B cell (primary cell): ENCODE measurements at regions not wholly inside any gene's neighbourhood (a gene's known extent, or its start where the extent isn't known, plus 50 kb on each side); places are given as distances from the start of the nearest gene placed in this dataset.
"Not testable (repeated sequence)": the region's sequence is repeated elsewhere in the genome, so short reads cannot be mapped to it uniquely, and the experiment has no call there.

ENCODE experiments used
- ATAC-seq: fragments of 200-7000 bp; cut with Tn5 transposase; one replicate; pipeline ENCODE4 v1.10.0; 2021; ENCODE audit warnings: low read depth, mild to moderate bottlenecking, moderate number of reproducible peaks, moderate library complexity
- CTCF ChIA-PET: fragments of 350-600 bp; sonication (Branson Sonifier 250); formaldehyde crosslinking; loops from one replicate; lab custom pipeline; 2021; ENCODE audit warnings: antibody characterized with exemption, inconsistent platforms; lab: Charles Lee
- POLR2A ChIA-PET: fragments of 350-600 bp; sonication (Branson Sonifier 250); formaldehyde crosslinking; loops from one replicate; lab custom pipeline; 2021; ENCODE audit warnings: antibody characterized with exemption; lab: Charles Lee
- DNase-seq: peaks from one replicate; pipeline ENCODE4 v3.0.0; 2013
- H2AFZ ChIP-seq: 2 replicates; pipeline ENCODE4 v1.6.1; 2012; ENCODE audit warnings: mild to moderate bottlenecking, low read depth, low read length; ENCODE audit not compliant: insufficient read depth, poor library complexity, severe bottlenecking
- H3K27ac ChIP-seq, 2 donors: 1 replicate in 1 of 2; 2 replicates in 1 of 2; pipeline ENCODE4 v1.5.1; 2012 to 2013; ENCODE audit warnings: low read length in 2 of 2, mild to moderate bottlenecking in 2 of 2, moderate library complexity in 1 of 2
- H3K27me3 ChIP-seq, 4 experiments: fragments of 200-600 bp in 1 of 4; sonication (generic) in 1 of 4; replicated peaks in 1 of 4; 1 replicate in 2 of 4; 2 replicates in 2 of 4; pipeline versions ENCODE4 v1.6.1 to v1.7.0; 2013 to 2016; ENCODE audit warnings: low read length in 3 of 4, mild to moderate bottlenecking in 2 of 4, mixed read lengths in 1 of 4, moderate library complexity in 1 of 4; ENCODE audit not compliant: insufficient read depth in 4 of 4, control insufficient read depth in 3 of 4; ENCODE audit errors: control extremely low read depth in 1 of 4
- H3K36me3 ChIP-seq, 2 experiments: replicated peaks in 1 of 2; 1 replicate in 1 of 2; 2 replicates in 1 of 2; pipeline versions ENCODE4 v1.6.1 to v1.7.1; 2013; ENCODE audit warnings: low read length in 1 of 2; ENCODE audit not compliant: insufficient read depth in 2 of 2, control insufficient read depth in 1 of 2; ENCODE audit errors: control extremely low read depth in 1 of 2, extremely low read depth in 1 of 2
- H3K4me1 ChIP-seq, 2 donors: fragments of 200-600 bp in 1 of 2; sonication (generic) in 1 of 2; 1 replicate in 1 of 2; 2 replicates in 1 of 2; pipeline versions ENCODE4 v1.5.1 to v1.6.1; 2013 to 2017; ENCODE audit warnings: low read length in 2 of 2; ENCODE audit not compliant: control insufficient read depth in 2 of 2, insufficient read depth in 2 of 2
- H3K4me2 ChIP-seq: replicated peaks from 2 replicates; pipeline ENCODE3; 2012; ENCODE audit warnings: mild to moderate bottlenecking, low read depth, low read length; ENCODE audit not compliant: poor library complexity, severe bottlenecking
- H3K4me3 ChIP-seq, 5 experiments: fragments of 200-600 bp in 1 of 5; sonication (generic) in 1 of 5; 1 replicate in 3 of 5; 2 replicates in 2 of 5; pipeline versions ENCODE4 v1.5.1 to v1.7.0; 2011 to 2016; ENCODE audit warnings: low read length in 4 of 5, mild to moderate bottlenecking in 4 of 5, low read depth in 2 of 5, control low read depth in 1 of 5, moderate library complexity in 1 of 5; ENCODE audit not compliant: insufficient read depth in 1 of 5; ENCODE audit errors: control extremely low read depth in 1 of 5, extremely low read depth in 1 of 5
- H3K79me2 ChIP-seq: fragments of 200-600 bp; sonication (generic); one replicate; pipeline ENCODE4 v1.6.0; 2016; ENCODE audit warnings: low read length; ENCODE audit not compliant: control insufficient read depth, insufficient read depth
- H3K9ac ChIP-seq: fragments of 200-600 bp; sonication (generic); 2 replicates; pipeline ENCODE4 v1.6.1; 2017; ENCODE audit warnings: mild to moderate bottlenecking, low read length, moderate library complexity
- H3K9me3 ChIP-seq, 3 donors: one replicate each; pipeline versions ENCODE4 v1.6.1 to v1.7.1; 2013; ENCODE audit warnings: low read length in 2 of 3; ENCODE audit not compliant: control insufficient read depth in 2 of 3, insufficient read depth in 1 of 3; ENCODE audit errors: control extremely low read depth in 1 of 3
- H4K20me1 ChIP-seq: 2 replicates; pipeline ENCODE4 v1.6.0; 2012; ENCODE audit warnings: mild to moderate bottlenecking, low read length; ENCODE audit not compliant: insufficient read depth, control insufficient read depth, poor library complexity, severe bottlenecking
- H3K27ac Mint-ChIP-seq: one replicate; pipeline ENCODE4 v1.8.0; 2021; ENCODE audit warnings: mixed read lengths
- H3K27me3 Mint-ChIP-seq: one replicate; pipeline ENCODE4 v1.8.0; 2021; ENCODE audit warnings: mixed read lengths
- H3K4me1 Mint-ChIP-seq: one replicate; pipeline ENCODE4 v1.8.0; 2021; ENCODE audit warnings: mixed read lengths
- H3K4me3 Mint-ChIP-seq: one replicate; pipeline ENCODE4 v1.8.0; 2021; ENCODE audit warnings: mixed read lengths
- H3K9me3 Mint-ChIP-seq: one replicate; pipeline ENCODE4 v1.8.0; 2022; ENCODE audit warnings: mixed read lengths; ENCODE audit not compliant: insufficient read depth
- EZH2 ChIP-seq: IDR thresholded peaks from 2 replicates; pipeline ENCODE4 v1.6.1; 2012; ENCODE audit warnings: borderline replicate concordance, low read depth, mild to moderate bottlenecking, moderate library complexity, low read length; ENCODE audit not compliant: insufficient read depth, poor library complexity, severe bottlenecking
- WGBS: methylation state at CpG from one replicate; pipeline ENCODE4 v1.1.5; 2013; ENCODE audit warnings: missing lambda C conversion rate; ENCODE audit not compliant: insufficient coverage; 5-methylcytosine and 5-hydroxymethylcytosine counted together
- intact Hi-C: fragments of 100-400 bp; cut with micrococcal nuclease; formaldehyde crosslinking; loops from one replicate; pipeline ENCODE4 v1.10.0; 2022
- TF ChIP-seq, protein P1 (sequence below): fragments of 200-600 bp; IDR thresholded peaks from one replicate; pipeline ENCODE4 v1.8.0; 2022; ENCODE audit warnings: antibody characterized with exemption, mild to moderate bottlenecking

DNA sequence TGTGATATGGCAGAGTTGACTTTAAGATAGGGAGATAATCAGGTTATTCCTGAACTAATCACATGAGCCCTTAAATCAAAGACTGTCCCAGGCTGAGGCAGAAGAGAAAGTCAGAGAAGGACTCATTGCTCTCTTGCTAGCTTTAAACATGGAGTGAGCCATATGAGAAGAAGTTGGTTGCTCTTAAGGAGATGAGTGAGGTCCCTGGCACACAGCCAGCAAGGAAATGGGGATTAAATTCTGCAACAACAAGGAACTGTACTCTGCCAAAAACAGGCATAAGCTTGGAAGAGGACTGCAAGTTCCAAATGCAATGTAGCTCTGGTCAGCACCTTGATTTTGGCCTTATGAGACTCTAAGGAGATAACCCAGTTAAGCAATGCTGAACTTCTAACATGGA, 457.0 kb downstream of the PLOD2 start:
- ATAC-seq (no peak), DNase-seq (no peak)
- no peaks in the 10 kb centered on the region for H4K20me1 ChIP-seq
- H3K9ac ChIP-seq: no peak overlapping the region
- H3K9me3 Mint-ChIP-seq: no peaks in the 10 kb centered on the region
- POLR2A ChIA-PET: no interaction called here
- H3K27me3 ChIP-seq: no peaks in the 10 kb centered on the region
- H3K27me3 Mint-ChIP-seq: no peaks in the 10 kb centered on the region
- no peak overlapping the region for H2AFZ ChIP-seq
- H3K4me1 Mint-ChIP-seq: no peaks in the 10 kb centered on the region
- no peaks in the 10 kb centered on the region for H3K79me2 ChIP-seq
- no peak overlapping the region for H3K27ac ChIP-seq
- intact Hi-C loops: no loop called here
- H3K4me3 ChIP-seq: no peak overlapping the region
- no peak for TF ChIP-seq EZH2
- TF ChIP-seq, protein P1, sequence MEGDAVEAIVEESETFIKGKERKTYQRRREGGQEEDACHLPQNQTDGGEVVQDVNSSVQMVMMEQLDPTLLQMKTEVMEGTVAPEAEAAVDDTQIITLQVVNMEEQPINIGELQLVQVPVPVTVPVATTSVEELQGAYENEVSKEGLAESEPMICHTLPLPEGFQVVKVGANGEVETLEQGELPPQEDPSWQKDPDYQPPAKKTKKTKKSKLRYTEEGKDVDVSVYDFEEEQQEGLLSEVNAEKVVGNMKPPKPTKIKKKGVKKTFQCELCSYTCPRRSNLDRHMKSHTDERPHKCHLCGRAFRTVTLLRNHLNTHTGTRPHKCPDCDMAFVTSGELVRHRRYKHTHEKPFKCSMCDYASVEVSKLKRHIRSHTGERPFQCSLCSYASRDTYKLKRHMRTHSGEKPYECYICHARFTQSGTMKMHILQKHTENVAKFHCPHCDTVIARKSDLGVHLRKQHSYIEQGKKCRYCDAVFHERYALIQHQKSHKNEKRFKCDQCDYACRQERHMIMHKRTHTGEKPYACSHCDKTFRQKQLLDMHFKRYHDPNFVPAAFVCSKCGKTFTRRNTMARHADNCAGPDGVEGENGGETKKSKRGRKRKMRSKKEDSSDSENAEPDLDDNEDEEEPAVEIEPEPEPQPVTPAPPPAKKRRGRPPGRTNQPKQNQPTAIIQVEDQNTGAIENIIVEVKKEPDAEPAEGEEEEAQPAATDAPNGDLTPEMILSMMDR: no peak
- no peaks in the 10 kb centered on the region for H3K4me1 ChIP-seq
- no peak overlapping the region for H3K4me2 ChIP-seq
- H3K9me3 ChIP-seq: no peaks in the 10 kb centered on the region
- no peak overlapping the region for H3K4me3 Mint-ChIP-seq
- H3K36me3 ChIP-seq: no peaks in the 10 kb centered on the region
- CTCF ChIA-PET: interaction anchor here (0.5 kb wide), 1 partner anchor 14 kb away, joined by 3 read pairs; no protein-coding TSS in a partner anchor
- H3K27ac Mint-ChIP-seq: no peak overlapping the region

DNA sequence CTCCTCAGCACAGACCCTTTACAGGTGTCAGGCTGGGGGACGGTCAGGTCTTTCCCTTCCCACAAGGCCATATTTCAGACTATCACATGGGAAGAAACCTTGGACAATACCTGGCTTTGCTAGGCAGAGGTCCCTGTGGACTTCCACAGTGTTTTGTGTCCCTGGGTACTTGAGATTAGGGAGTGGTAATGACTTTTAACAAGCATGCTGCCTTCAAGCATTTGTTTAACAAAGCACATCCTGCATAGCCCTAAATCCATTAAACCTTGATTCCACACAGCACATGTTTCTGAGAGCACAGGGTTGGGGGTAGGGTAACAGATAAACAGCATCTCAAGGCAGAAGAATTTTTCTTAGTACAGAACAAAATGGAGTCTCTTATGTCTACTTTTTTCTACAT, 451.2 kb downstream of the PLOD2 start:
- H3K4me3 Mint-ChIP-seq, H3K27me3 Mint-ChIP-seq, H3K4me2 ChIP-seq, H3K9me3 Mint-ChIP-seq, H3K9ac ChIP-seq, POLR2A ChIA-PET, H2AFZ ChIP-seq, H3K36me3 ChIP-seq, intact Hi-C loops, ATAC-seq, H3K27ac Mint-ChIP-seq, H3K27me3 ChIP-seq, H3K4me1 Mint-ChIP-seq, H3K9me3 ChIP-seq, DNase-seq, H3K27ac ChIP-seq, CTCF ChIA-PET, H4K20me1 ChIP-seq, H3K4me3 ChIP-seq, H3K4me1 ChIP-seq, H3K79me2 ChIP-seq: not testable (repeated sequence)
- WGBS: no CpG with 5 or more reads among the region's 1 CpG
